ENCODE measurements at regions not wholly inside any gene's neighbourhood (a gene's known extent, or its start where the extent isn't known, plus 50 kb on each side); places are given as distances from the start of the nearest gene placed in this dataset.
"Not testable (repeated sequence)": the region's sequence is repeated elsewhere in the genome, so short reads cannot be mapped to it uniquely, and the experiment has no call there.

- H3K4me3 ChIP-seq: no peak overlapping the region
- no peaks in the 10 kb centered on the region; a peak in 1 of 22 replicates for H3K36me3 ChIP-seq
- peaks cover 4 to 17% (median 9%) of the 10 kb centered on the region in 10 experiments; a peak in 16 of 20 replicates for H3K4me1 ChIP-seq
These were observed 140.4 kb upstream of the KCNE2 start for GRCh38 chr21:34223376-34223775.

GRCh38 chr21:34227386-34227852, 136.4 kb upstream of the KCNE2 start:
- H3K4me3 ChIP-seq: no peak overlapping the region
- no peaks in the 10 kb centered on the region; a peak in 1 of 22 replicates for H3K36me3 ChIP-seq
- H3K4me1 ChIP-seq: peaks cover 0 to 16% (median 0%) of the 10 kb centered on the region in 10 experiments; a peak in 7 of 20 replicates
- H3K27ac ChIP-seq: no peak overlapping the region
- H3K4me2 ChIP-seq: no peak overlapping the region
- H4K20me1 ChIP-seq: no peaks in the 10 kb centered on the region
- no peaks in the 10 kb centered on the region for H3K27me3 ChIP-seq
- TF ChIP-seq Cebpa-rat (IDR thresholded peaks at IDR 0.05): no peak
- H3K9me3 ChIP-seq (replicated peaks in 1 of 11): peaks cover 0 to 23% (median 6%) of the 10 kb centered on the region in 11 experiments; a peak in 12 of 22 replicates
- no peak overlapping the region for H3K9ac ChIP-seq

More at GRCh38 chr21:34223376-34223775, 140.4 kb upstream of the KCNE2 start:
- peak overlapping the region in 4 of 11 experiments; percentile 8 to 56 (median 50); a peak in 5 of 22 replicates for H3K27ac ChIP-seq
- H3K27me3 ChIP-seq: no peaks in the 10 kb centered on the region
- peak overlapping the region in 3 of 11 experiments; percentile 11 to 74 (median 48); a peak in 4 of 22 replicates for H3K4me2 ChIP-seq
- H3K9me3 ChIP-seq (replicated peaks in 1 of 11): peaks cover 0 to 34% (median 6%) of the 10 kb centered on the region in 11 experiments; a peak in 13 of 22 replicates
- no peak for TF ChIP-seq Cebpa-rat (IDR thresholded peaks at IDR 0.05)
- H4K20me1 ChIP-seq: no peaks in the 10 kb centered on the region
- no peak overlapping the region for H3K9ac ChIP-seq

- Histone ChIP-seq H3K9ac (no peak overlapping the region), H3K4me1 (peaks cover 0 to 4% (median 0%) of the 10 kb centered on the region in 10 experiments; a peak in 4 of 20 replicates), H3K4me2 (no peak overlapping the region), H3K9me3 (replicated peaks in 1 of 11) (peaks cover 0 to 10% (median 0%) of the 10 kb centered on the region in 11 experiments; a peak in 5 of 22 replicates), H3K27me3 (no peaks in the 10 kb centered on the region), H4K20me1 (no peaks in the 10 kb centered on the region), H3K27ac (no peak overlapping the region), H3K36me3 (no peaks in the 10 kb centered on the region), H3K4me3 (no peak overlapping the region)
- no peak for TF ChIP-seq Cebpa-rat (IDR thresholded peaks at IDR 0.05)
These were observed 135.0 kb upstream of the KCNE2 start for GRCh38 chr21:34228792-34229191.

DNA sequence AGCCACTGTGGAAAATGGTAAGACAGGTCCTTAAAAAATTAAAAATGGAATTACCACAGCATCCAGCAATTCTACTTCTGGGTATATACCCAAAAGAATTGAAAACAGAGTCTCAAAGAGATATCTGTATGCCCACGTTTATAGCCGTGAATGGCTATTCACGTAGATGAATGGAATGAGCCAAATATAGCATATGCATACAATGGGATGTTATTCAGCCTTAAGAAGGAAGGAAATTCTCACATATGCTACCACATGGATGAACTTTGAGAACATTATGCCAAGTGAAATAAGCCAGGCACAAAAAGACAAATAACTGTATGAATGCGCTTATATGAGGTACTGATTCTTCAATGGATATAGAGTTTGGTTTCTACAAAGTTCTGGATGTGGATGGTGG, 134.5 kb upstream of the KCNE2 start:
- H3K4me2 ChIP-seq: no peak overlapping the region
- TF ChIP-seq Cebpa-rat (IDR thresholded peaks at IDR 0.05): no peak
- H3K27ac ChIP-seq: no peak overlapping the region
- no peaks in the 10 kb centered on the region for H3K27me3 ChIP-seq
- peaks cover 0 to 10% (median 0%) of the 10 kb centered on the region in 11 experiments; a peak in 3 of 22 replicates for H3K9me3 ChIP-seq (replicated peaks in 1 of 11)
- no peaks in the 10 kb centered on the region for H4K20me1 ChIP-seq
- H3K4me3 ChIP-seq: no peak overlapping the region
- H3K36me3 ChIP-seq: no peaks in the 10 kb centered on the region
- H3K4me1 ChIP-seq: peaks cover 0 to 3% (median 0%) of the 10 kb centered on the region in 10 experiments; a peak in 2 of 20 replicates
- H3K9ac ChIP-seq: no peak overlapping the region

GRCh38 chr21:34233741-34234140, 130.1 kb upstream of the KCNE2 start:
- H3K36me3 ChIP-seq: not testable (repeated sequence)

DNA sequence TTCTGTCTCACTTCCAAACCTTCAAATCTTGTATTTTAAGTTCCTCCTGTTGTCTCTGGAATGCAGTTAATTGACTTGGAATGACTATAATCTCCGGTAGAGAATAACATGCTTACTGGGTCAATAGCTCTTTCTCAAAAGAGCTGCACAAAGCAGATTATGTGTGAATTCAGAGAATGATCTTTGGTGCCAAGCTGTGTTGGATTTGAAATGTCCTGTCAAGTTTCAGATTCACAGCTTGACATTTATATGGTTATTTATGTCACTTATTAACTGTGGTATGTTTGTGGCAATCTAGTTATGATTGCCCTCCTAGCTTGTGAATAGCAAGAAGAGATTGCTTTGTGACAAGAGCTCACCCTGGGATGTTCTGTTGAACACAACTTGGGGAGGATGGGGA, 128.3 kb upstream of the KCNE2 start:
- H3K9ac ChIP-seq: no peak overlapping the region
- no peaks in the 10 kb centered on the region for H4K20me1 ChIP-seq
- H3K4me1 ChIP-seq: peaks cover 0 to 4% (median 0%) of the 10 kb centered on the region in 10 experiments; a peak in 4 of 20 replicates
- no peak overlapping the region for H3K27ac ChIP-seq
- H3K36me3 ChIP-seq: no peaks in the 10 kb centered on the region
- H3K9me3 ChIP-seq (replicated peaks in 1 of 11): peaks cover 16 to 38% (median 25%) of the 10 kb centered on the region in 11 experiments; a peak in 20 of 22 replicates
- H3K4me2 ChIP-seq: no peak overlapping the region
- no peak overlapping the region for H3K4me3 ChIP-seq
- no peaks in the 10 kb centered on the region for H3K27me3 ChIP-seq
- TF ChIP-seq Cebpa-rat (IDR thresholded peaks at IDR 0.05): no peak

More at GRCh38 chr21:34233741-34234140, 130.1 kb upstream of the KCNE2 start:
- H3K4me1 ChIP-seq, H3K27me3 ChIP-seq, H3K9ac ChIP-seq, H4K20me1 ChIP-seq, H3K27ac ChIP-seq, H3K4me3 ChIP-seq, H3K4me2 ChIP-seq: not testable (repeated sequence)
- H3K9me3 ChIP-seq (replicated peaks in 1 of 11): peaks cover 16 to 30% (median 24%) of the 10 kb centered on the region in 11 experiments; a peak in 20 of 22 replicates

DNA sequence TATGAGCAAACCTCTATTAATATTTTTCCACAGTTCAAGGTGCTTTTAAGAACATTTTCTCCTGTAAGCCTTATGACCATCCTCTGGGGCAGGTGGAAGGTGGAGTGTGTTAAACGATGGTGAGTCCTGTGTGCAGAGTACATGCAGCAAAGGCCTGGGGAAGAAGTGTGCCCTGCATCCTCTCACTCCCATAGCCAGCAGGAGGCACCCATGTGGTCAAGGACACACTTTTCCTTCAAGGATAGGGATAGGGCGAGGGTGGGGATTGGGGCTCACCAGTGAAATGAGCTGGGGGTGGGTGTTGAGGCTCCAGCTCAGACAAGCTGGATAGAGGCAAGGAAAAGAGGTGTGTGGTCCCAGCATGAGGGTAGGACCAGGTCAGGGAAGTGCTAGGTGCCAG, 120.8 kb upstream of the KCNE2 start:
- H3K9ac ChIP-seq: no peak overlapping the region
- H4K20me1 ChIP-seq: no peaks in the 10 kb centered on the region
- no peaks in the 10 kb centered on the region for H3K27me3 ChIP-seq
- H3K4me2 ChIP-seq: no peak overlapping the region
- H3K4me3 ChIP-seq: no peak overlapping the region
- H3K4me1 ChIP-seq: peaks cover 0 to 22% (median 5%) of the 10 kb centered on the region in 10 experiments; a peak in 7 of 20 replicates
- H3K36me3 ChIP-seq: no peaks in the 10 kb centered on the region
- H3K9me3 ChIP-seq (replicated peaks in 1 of 11): peaks cover 12 to 44% (median 20%) of the 10 kb centered on the region in 11 experiments; a peak in 21 of 22 replicates
- TF ChIP-seq Cebpa-rat (IDR thresholded peaks at IDR 0.05): no peak
- H3K27ac ChIP-seq: no peak overlapping the region

DNA sequence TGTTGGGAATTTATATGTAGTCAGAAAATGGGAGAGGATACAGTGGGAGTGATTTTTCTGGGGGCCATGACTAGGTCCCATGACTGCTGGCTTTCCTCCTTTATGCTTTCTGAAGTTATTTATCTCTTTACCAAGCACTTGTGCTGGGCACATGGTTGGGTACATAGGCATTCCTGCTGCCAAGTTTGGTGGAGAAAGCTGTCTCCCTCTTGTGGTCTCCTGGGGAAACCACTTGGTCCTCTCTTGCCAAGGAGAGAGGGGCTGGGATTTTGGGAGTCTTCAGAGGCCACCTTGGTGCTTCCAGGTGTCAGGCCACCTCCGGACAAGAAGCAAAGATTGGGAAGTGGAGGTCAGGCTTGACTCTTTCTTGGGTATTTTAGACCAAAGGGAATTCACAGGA, 120.2 kb upstream of the KCNE2 start:
- no peak for TF ChIP-seq Cebpa-rat (IDR thresholded peaks at IDR 0.05)
- H3K36me3 ChIP-seq: no peaks in the 10 kb centered on the region
- peaks cover 14 to 44% (median 22%) of the 10 kb centered on the region in 11 experiments; a peak in 21 of 22 replicates for H3K9me3 ChIP-seq (replicated peaks in 1 of 11)
- H4K20me1 ChIP-seq: no peaks in the 10 kb centered on the region
- no peak overlapping the region for H3K9ac ChIP-seq
- H3K27ac ChIP-seq: no peak overlapping the region
- H3K4me3 ChIP-seq: no peak overlapping the region
- no peak overlapping the region; a peak in 1 of 22 replicates for H3K4me2 ChIP-seq
- no peaks in the 10 kb centered on the region for H3K27me3 ChIP-seq
- H3K4me1 ChIP-seq: peaks cover 0 to 22% (median 5%) of the 10 kb centered on the region in 10 experiments; a peak in 7 of 20 replicates

- H3K4me3 ChIP-seq: no peak overlapping the region
- H3K27me3 ChIP-seq: no peaks in the 10 kb centered on the region
- no peak overlapping the region for H3K9ac ChIP-seq
- no peaks in the 10 kb centered on the region for H3K4me1 ChIP-seq
- H3K9me3 ChIP-seq (replicated peaks in 1 of 11): peaks cover 49 to 77% (median 65%) of the 10 kb centered on the region in 11 experiments
- no peak overlapping the region for H3K27ac ChIP-seq
- TF ChIP-seq Cebpa-rat (IDR thresholded peaks at IDR 0.05): no peak
- no peaks in the 10 kb centered on the region for H4K20me1 ChIP-seq
- peaks cover 0 to 7% (median 0%) of the 10 kb centered on the region in 11 experiments; a peak in 1 of 22 replicates for H3K36me3 ChIP-seq
- H3K4me2 ChIP-seq: no peak overlapping the region
These were observed 111.1 kb upstream of the KCNE2 start for GRCh38 chr21:34252751-34253150.

GRCh38 chr21:34255073-34255472, 108.7 kb upstream of the KCNE2 start:
- H3K4me1 ChIP-seq: no peaks in the 10 kb centered on the region

More at GRCh38 chr21:34255073-34255472, 108.7 kb upstream of the KCNE2 start:
- no peak overlapping the region for H3K4me2 ChIP-seq
- peaks cover 39 to 55% (median 46%) of the 10 kb centered on the region in 11 experiments for H3K9me3 ChIP-seq (replicated peaks in 1 of 11)
- no peak for TF ChIP-seq Cebpa-rat (IDR thresholded peaks at IDR 0.05)
- no peaks in the 10 kb centered on the region for H3K27me3 ChIP-seq
- no peaks in the 10 kb centered on the region for H4K20me1 ChIP-seq
- peaks cover 0 to 7% (median 0%) of the 10 kb centered on the region in 11 experiments; a peak in 1 of 22 replicates for H3K36me3 ChIP-seq
- H3K27ac ChIP-seq: no peak overlapping the region
- H3K9ac ChIP-seq: no peak overlapping the region
- no peak overlapping the region for H3K4me3 ChIP-seq
